K562 (cell line): ENCODE measurements at regions not wholly inside any gene's neighbourhood (a gene's known extent, or its start where the extent isn't known, plus 50 kb on each side); places are given as distances from the start of the nearest gene placed in this dataset.

Experiments
- PRPF4 ChIP-seq: fragments of 200-400 bp; formaldehyde crosslinking; IDR thresholded peaks from one replicate; pipeline ENCODE4 v1.6.1; 2017; ENCODE audit warnings: low read length, low read depth, mild to moderate bottlenecking; ENCODE audit not compliant: insufficient read depth, poor library complexity, severe bottlenecking
- RBM25 ChIP-seq: fragments of 200-400 bp; formaldehyde crosslinking; IDR thresholded peaks from 2 replicates; pipeline ENCODE4 v1.6.1; 2018; ENCODE audit warnings: low read length, low read depth, moderate library complexity; ENCODE audit not compliant: severe bottlenecking
- RREB1 ChIP-seq: fragments of 250-450 bp; sonication (Bioruptor Pico); IDR thresholded peaks from 2 replicates; pipeline ENCODE4 v1.4.0; 2020
- SMC3 ChIP-seq: conservative IDR thresholded peaks from 2 replicates; pipeline ENCODE4 v1.6.1; 2011; ENCODE audit warnings: low read depth, low read length, improper control_type of control experiment; ENCODE audit not compliant: insufficient read depth
- ZBTB26 ChIP-seq: fragments of 450-650 bp; formaldehyde crosslinking; IDR thresholded peaks from 2 replicates; pipeline ENCODE4 v1.4.0; 2022; ENCODE audit warnings: missing genetic modification characterization
- ZNF507 ChIP-seq: conservative IDR thresholded peaks from 2 replicates; pipeline ENCODE4 v1.6.1; 2017; ENCODE audit warnings: missing genetic modification characterization, missing compliant biosample characterization
- ZNF696 ChIP-seq: fragments of 250-450 bp; sonication (Bioruptor Pico); conservative IDR thresholded peaks from 2 replicates; pipeline ENCODE4 v1.4.0; 2020; ENCODE audit warnings: mild to moderate bottlenecking, moderate library complexity

GRCh38 chr6:145212813-145213212 is 522.5 kb downstream of the EPM2A start (continued):
- no peak for TF ChIP-seq RREB1 (CRISPR knock-in tag)
- TF ChIP-seq ZNF507 (tag), result no peak
- TF ChIP-seq RBM25, result no peak
- TF ChIP-seq ZBTB26, result no peak
- TF ChIP-seq ZNF696 (CRISPR knock-in tag), result no peak
- TF ChIP-seq SMC3, result no peak
- no peak for TF ChIP-seq PRPF4
- TF ChIP-seq, all 486 proteins: peak for 0
